Neural progenitor cell (in vitro differentiated cells): ENCODE measurements at regions not wholly inside any gene's neighbourhood (a gene's known extent, or its start where the extent isn't known, plus 50 kb on each side); places are given as distances from the start of the nearest gene placed in this dataset.

ENCODE experiments used
- DNase-seq: peaks from one replicate; pipeline ENCODE4 v3.0.0-alpha.2; 2016; ENCODE audit warnings: low spot score
- H2AFZ ChIP-seq: fragments of 200-600 bp; sonication (generic); replicated peaks from 2 replicates; pipeline ENCODE4 v1.6.1; 2016; ENCODE audit warnings: antibody characterized with exemption
- H3F3A ChIP-seq: fragments of 200-600 bp; sonication (generic); 2 replicates; pipeline ENCODE4 v1.6.1; 2016; ENCODE audit warnings: antibody characterized with exemption, low read depth
- H3K27ac ChIP-seq: fragments of 200-600 bp; sonication (generic); 2 replicates; pipeline ENCODE4 v1.5.1; 2016; ENCODE audit warnings: mild to moderate bottlenecking
- H3K27me3 ChIP-seq: fragments of 200-600 bp; sonication (generic); 2 replicates; pipeline ENCODE4 v1.6.1; 2016; ENCODE audit warnings: mild to moderate bottlenecking, moderate library complexity
- H3K36me3 ChIP-seq: fragments of 200-600 bp; sonication (generic); 2 replicates; pipeline ENCODE4 v1.5.1; 2016
- H3K4me1 ChIP-seq: fragments of 200-600 bp; sonication (generic); 2 replicates; pipeline ENCODE4 v1.6.1; 2016; ENCODE audit warnings: mixed run types
- H3K4me2 ChIP-seq: fragments of 200-600 bp; sonication (generic); 2 replicates; pipeline ENCODE4 v1.6.1; 2016
- H3K4me3 ChIP-seq: fragments of 200-600 bp; sonication (generic); 2 replicates; pipeline ENCODE4 v1.5.1; 2016
- H3K79me2 ChIP-seq: fragments of 200-600 bp; sonication (generic); 2 replicates; pipeline ENCODE4 v1.6.1; 2016; ENCODE audit warnings: low read depth
- H3K9ac ChIP-seq: fragments of 200-600 bp; sonication (generic); 2 replicates; pipeline ENCODE4 v1.6.1; 2016
- H3K9me3 ChIP-seq: fragments of 200-600 bp; sonication (generic); 2 replicates; pipeline ENCODE4 v1.5.1; 2016; ENCODE audit warnings: low read depth
- H4K20me1 ChIP-seq: fragments of 200-600 bp; sonication (generic); 2 replicates; pipeline ENCODE4 v1.6.1; 2016; ENCODE audit warnings: low read depth
- H3K27ac Mint-ChIP-seq: 3 replicates; pipeline ENCODE4 v1.8.0; 2021; ENCODE audit warnings: mixed read lengths
- H3K27me3 Mint-ChIP-seq: 2 replicates; pipeline ENCODE4 v1.8.0; 2022; ENCODE audit warnings: low read depth, mild to moderate bottlenecking, inconsistent platforms, moderate library complexity, mixed read lengths; ENCODE audit not compliant: insufficient read depth
- H3K36me3 Mint-ChIP-seq: 3 replicates; pipeline ENCODE4 v1.8.0; 2021; ENCODE audit warnings: mixed read lengths
- H3K4me1 Mint-ChIP-seq: 3 replicates; pipeline ENCODE4 v1.8.0; 2021; ENCODE audit warnings: mixed read lengths
- H3K4me3 Mint-ChIP-seq: 3 replicates; pipeline ENCODE4 v1.8.0; 2021; ENCODE audit warnings: mild to moderate bottlenecking, moderate library complexity, mixed read lengths
- H3K9me3 Mint-ChIP-seq: 3 replicates; pipeline ENCODE4 v1.8.0; 2020; ENCODE audit warnings: mixed read lengths
- EZH2 ChIP-seq: fragments of 200-600 bp; sonication (generic); IDR thresholded peaks from 2 replicates; pipeline ENCODE4 v1.6.1; 2017; ENCODE audit warnings: antibody characterized with exemption, mild to moderate bottlenecking, moderate library complexity
- EZH2phosphoT487 ChIP-seq: fragments of 200-600 bp; sonication (generic); IDR thresholded peaks from 2 replicates; pipeline ENCODE4 v1.6.1; 2017; ENCODE audit warnings: antibody characterized with exemption
- TF ChIP-seq, protein P1 (sequence below): fragments of 200-600 bp; sonication (generic); IDR thresholded peaks from 2 replicates; pipeline ENCODE4 v1.5.1; 2017; ENCODE audit warnings: antibody characterized with exemption, mild to moderate bottlenecking

GRCh38 chr1:73411479-73411878 lies 786.5 kb downstream of the LRRIQ3 start:
- no peak overlapping the region for H3K27ac Mint-ChIP-seq
- no peak overlapping the region for H3K4me2 ChIP-seq

DNA sequence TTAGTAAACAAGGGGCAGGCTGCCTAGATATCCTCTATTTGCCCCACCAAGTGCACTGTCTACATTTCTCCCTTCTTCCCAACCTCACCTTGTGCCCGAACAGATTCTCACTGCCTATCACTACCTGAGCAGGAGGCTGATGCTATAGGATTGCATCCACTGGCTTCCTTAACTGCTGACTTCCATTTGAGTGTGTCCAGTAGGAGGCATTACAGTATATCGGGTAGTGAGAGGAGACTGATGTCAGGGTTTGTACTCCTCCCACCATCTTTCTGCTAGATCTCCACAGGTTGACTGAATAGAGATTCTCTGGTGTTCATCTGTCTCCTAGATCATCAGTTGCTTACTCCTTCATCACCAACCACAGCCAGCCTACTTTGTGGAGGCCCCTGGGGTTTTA lies 796.3 kb downstream of the LRRIQ3 start:
- no peaks in the 10 kb centered on the region for H3F3A ChIP-seq
- no peaks in the 10 kb centered on the region for H3K4me1 Mint-ChIP-seq
- H4K20me1 ChIP-seq, result no peaks in the 10 kb centered on the region
- H3K9me3 Mint-ChIP-seq, result no peaks in the 10 kb centered on the region
- H3K27me3 Mint-ChIP-seq, result peaks cover 7% of the 10 kb centered on the region
- no peak for TF ChIP-seq EZH2
- TF ChIP-seq, protein P1, sequence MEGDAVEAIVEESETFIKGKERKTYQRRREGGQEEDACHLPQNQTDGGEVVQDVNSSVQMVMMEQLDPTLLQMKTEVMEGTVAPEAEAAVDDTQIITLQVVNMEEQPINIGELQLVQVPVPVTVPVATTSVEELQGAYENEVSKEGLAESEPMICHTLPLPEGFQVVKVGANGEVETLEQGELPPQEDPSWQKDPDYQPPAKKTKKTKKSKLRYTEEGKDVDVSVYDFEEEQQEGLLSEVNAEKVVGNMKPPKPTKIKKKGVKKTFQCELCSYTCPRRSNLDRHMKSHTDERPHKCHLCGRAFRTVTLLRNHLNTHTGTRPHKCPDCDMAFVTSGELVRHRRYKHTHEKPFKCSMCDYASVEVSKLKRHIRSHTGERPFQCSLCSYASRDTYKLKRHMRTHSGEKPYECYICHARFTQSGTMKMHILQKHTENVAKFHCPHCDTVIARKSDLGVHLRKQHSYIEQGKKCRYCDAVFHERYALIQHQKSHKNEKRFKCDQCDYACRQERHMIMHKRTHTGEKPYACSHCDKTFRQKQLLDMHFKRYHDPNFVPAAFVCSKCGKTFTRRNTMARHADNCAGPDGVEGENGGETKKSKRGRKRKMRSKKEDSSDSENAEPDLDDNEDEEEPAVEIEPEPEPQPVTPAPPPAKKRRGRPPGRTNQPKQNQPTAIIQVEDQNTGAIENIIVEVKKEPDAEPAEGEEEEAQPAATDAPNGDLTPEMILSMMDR, result peak; percentile 45
- TF ChIP-seq EZH2phosphoT487, result no peak
- no peak overlapping the region for H3K27ac Mint-ChIP-seq
- peak overlapping the region; percentile 58 for H2AFZ ChIP-seq
- no peaks in the 10 kb centered on the region for H3K36me3 ChIP-seq
- H3K4me2 ChIP-seq, result no peak overlapping the region
- no peak overlapping the region for H3K4me3 Mint-ChIP-seq
- no peaks in the 10 kb centered on the region for H3K79me2 ChIP-seq
- H3K4me1 ChIP-seq, result no peaks in the 10 kb centered on the region
- no peaks in the 10 kb centered on the region for H3K9me3 ChIP-seq
- H3K9ac ChIP-seq, result no peak overlapping the region
- DNase-seq, result peak; percentile 37
- H3K36me3 Mint-ChIP-seq, result no peaks in the 10 kb centered on the region
- no peak overlapping the region for H3K27ac ChIP-seq
- no peak overlapping the region for H3K4me3 ChIP-seq
- H3K27me3 ChIP-seq, result no peaks in the 10 kb centered on the region

More at GRCh38 chr1:73411479-73411878, 786.5 kb downstream of the LRRIQ3 start:
- Histone ChIP-seq H3K4me1 (no peaks in the 10 kb centered on the region), H3K4me3 (no peak overlapping the region), H2AFZ (no peak overlapping the region), H3K9ac (no peak overlapping the region), H3K27me3 (no peaks in the 10 kb centered on the region), H4K20me1 (no peaks in the 10 kb centered on the region), H3K79me2 (no peaks in the 10 kb centered on the region), H3K9me3 (no peaks in the 10 kb centered on the region), H3K27ac (no peak overlapping the region), H3K36me3 (no peaks in the 10 kb centered on the region), H3F3A (no peaks in the 10 kb centered on the region)
- Mint-ChIP-seq H3K4me1 (no peaks in the 10 kb centered on the region), H3K27me3 (no peaks in the 10 kb centered on the region), H3K36me3 (no peaks in the 10 kb centered on the region), H3K4me3 (no peak overlapping the region), H3K9me3 (peaks cover 2% of the 10 kb centered on the region)
- TF ChIP-seq EZH2, result no peak
- DNase-seq, result no peak

DNA sequence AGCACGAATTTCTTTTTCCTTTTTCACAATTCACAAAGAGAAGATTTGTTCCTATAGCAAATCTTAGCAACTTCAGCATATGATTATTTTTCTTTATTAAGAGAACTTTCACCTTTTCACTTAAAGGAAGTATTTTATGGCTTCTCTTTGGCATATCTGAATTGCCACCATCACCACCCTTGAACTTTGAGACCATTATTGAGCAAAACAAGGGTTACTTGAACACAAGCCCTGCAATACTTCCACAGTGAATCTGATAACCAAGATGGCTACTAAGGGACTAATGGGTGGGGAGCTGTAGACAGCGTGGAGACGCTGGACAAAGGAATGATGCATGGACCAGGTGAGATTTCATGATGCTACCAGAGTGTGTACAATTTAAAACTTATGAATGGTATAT lies 815.0 kb downstream of the LRRIQ3 start:
- Histone ChIP-seq H3K9ac (no peak overlapping the region), H3K36me3 (no peaks in the 10 kb centered on the region), H4K20me1 (no peaks in the 10 kb centered on the region), H3K4me1 (no peaks in the 10 kb centered on the region), H3K79me2 (no peaks in the 10 kb centered on the region), H3K4me3 (no peak overlapping the region), H3K27me3 (no peaks in the 10 kb centered on the region), H3K4me2 (no peak overlapping the region), H3F3A (no peaks in the 10 kb centered on the region), H2AFZ (no peak overlapping the region), H3K27ac (no peak overlapping the region), H3K9me3 (no peaks in the 10 kb centered on the region)
- no peak for DNase-seq
- no peak overlapping the region for H3K4me3 Mint-ChIP-seq
- H3K27me3 Mint-ChIP-seq, result no peaks in the 10 kb centered on the region
- H3K27ac Mint-ChIP-seq, result no peak overlapping the region
- TF ChIP-seq EZH2 (no peak), EZH2phosphoT487 (no peak)
- TF ChIP-seq, protein P1, result no peak
- no peaks in the 10 kb centered on the region for H3K9me3 Mint-ChIP-seq
- no peaks in the 10 kb centered on the region for H3K36me3 Mint-ChIP-seq
- no peaks in the 10 kb centered on the region for H3K4me1 Mint-ChIP-seq

GRCh38 chr1:73366734-73367413 lies 831.1 kb downstream of the LRRIQ3 start:
- H3K4me1 ChIP-seq, result no peaks in the 10 kb centered on the region
- no peak overlapping the region for H3K4me2 ChIP-seq
- DNase-seq, result no peak
- no peak overlapping the region for H3K4me3 ChIP-seq
- no peak for TF ChIP-seq EZH2phosphoT487
- TF ChIP-seq, protein P1, result no peak
- TF ChIP-seq EZH2, result no peak
- H3K9me3 ChIP-seq, result no peaks in the 10 kb centered on the region
- no peak overlapping the region for H3K27ac ChIP-seq
- Mint-ChIP-seq H3K4me1 (no peaks in the 10 kb centered on the region), H3K27ac (no peak overlapping the region), H3K27me3 (no peaks in the 10 kb centered on the region), H3K9me3 (no peaks in the 10 kb centered on the region), H3K4me3 (no peak overlapping the region), H3K36me3 (no peaks in the 10 kb centered on the region)
- H2AFZ ChIP-seq, result no peak overlapping the region
- no peak overlapping the region for H3K9ac ChIP-seq
- no peaks in the 10 kb centered on the region for H4K20me1 ChIP-seq
- H3F3A ChIP-seq, result no peaks in the 10 kb centered on the region
- no peaks in the 10 kb centered on the region for H3K36me3 ChIP-seq
- H3K79me2 ChIP-seq, result no peaks in the 10 kb centered on the region
- H3K27me3 ChIP-seq, result no peaks in the 10 kb centered on the region
